ENCODE measurements at regions not wholly inside any gene's neighbourhood (a gene's known extent, or its start where the extent isn't known, plus 50 kb on each side); places are given as distances from the start of the nearest gene placed in this dataset.

DNA sequence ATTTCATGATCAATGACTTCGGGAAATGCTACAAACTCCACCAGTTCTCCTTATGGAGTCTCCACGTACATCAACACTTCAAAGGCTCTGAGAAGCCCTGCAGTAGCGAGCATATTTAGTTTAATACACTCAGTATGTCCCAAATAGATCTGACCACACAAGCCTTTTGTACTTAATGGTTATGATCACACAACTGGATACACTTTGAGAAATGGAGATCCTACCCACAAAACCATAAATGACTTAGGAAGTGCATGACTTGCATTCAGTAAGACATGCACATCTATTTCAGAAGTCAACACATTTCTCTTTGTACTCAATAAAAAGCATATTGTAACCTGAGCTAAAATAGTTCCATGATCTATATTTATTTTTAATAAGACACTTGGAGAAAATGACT is 103.6 kb upstream of the SPATA12 start:
- 95 to 99% (median 99%) methylated on average over 3 of the region's 3 CpGs for WGBS, 3 donors
- no peak for DNase-seq
- no peaks in the 10 kb centered on the region for H3K27me3 ChIP-seq
- no peaks in the 10 kb centered on the region for H3K9me3 ChIP-seq
- H3K36me3 ChIP-seq = no peaks in the 10 kb centered on the region
- intact Hi-C loops (cut with DNase I) = no loop called here
- H3K27ac ChIP-seq = no peak overlapping the region
- H3K4me1 ChIP-seq (ENCODE audit: insufficient read depth) = peaks cover 2% of the 10 kb centered on the region
- H3K4me3 ChIP-seq = no peak overlapping the region
- TF ChIP-seq POLR2A (IDR thresholded peaks at IDR 0.05) (no peak), EP300 (IDR thresholded peaks at IDR 0.05) (no peak)
- TF ChIP-seq, protein P1, sequence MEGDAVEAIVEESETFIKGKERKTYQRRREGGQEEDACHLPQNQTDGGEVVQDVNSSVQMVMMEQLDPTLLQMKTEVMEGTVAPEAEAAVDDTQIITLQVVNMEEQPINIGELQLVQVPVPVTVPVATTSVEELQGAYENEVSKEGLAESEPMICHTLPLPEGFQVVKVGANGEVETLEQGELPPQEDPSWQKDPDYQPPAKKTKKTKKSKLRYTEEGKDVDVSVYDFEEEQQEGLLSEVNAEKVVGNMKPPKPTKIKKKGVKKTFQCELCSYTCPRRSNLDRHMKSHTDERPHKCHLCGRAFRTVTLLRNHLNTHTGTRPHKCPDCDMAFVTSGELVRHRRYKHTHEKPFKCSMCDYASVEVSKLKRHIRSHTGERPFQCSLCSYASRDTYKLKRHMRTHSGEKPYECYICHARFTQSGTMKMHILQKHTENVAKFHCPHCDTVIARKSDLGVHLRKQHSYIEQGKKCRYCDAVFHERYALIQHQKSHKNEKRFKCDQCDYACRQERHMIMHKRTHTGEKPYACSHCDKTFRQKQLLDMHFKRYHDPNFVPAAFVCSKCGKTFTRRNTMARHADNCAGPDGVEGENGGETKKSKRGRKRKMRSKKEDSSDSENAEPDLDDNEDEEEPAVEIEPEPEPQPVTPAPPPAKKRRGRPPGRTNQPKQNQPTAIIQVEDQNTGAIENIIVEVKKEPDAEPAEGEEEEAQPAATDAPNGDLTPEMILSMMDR (IDR thresholded peaks at IDR 0.05) = no peak

DNA sequence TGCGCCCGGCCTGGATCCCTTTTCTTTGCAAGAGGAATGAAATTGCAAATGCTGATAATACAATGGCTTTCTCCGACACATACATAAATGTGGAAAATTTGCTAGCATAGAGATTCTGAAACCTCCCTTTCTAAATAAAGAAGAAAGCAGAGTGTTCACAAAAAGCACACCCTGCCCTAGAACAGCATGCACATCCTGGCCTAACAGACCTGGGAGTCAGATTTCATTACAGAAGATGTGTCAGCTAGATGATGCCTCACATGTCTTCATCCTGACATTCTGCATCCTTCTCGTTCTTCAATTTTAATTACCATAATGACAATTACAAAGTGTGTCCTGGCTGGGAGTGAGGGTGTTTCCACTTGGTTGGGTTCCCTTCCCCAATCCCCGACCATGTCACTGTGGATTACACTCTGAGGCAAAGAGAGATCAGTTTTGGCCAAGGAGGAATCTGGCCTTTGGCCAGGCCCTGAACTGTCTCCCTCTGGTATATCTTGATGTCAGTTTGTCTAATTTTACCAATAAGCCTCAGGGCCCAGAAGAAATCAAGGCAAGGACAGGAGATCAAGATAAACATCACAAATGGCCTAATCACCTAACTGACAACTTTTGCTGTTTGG is 104.9 kb upstream of the SPATA12 start:
- Histone ChIP-seq H3K4me1 (ENCODE audit: insufficient read depth) (peaks cover 2% of the 10 kb centered on the region), H3K9me3 (no peaks in the 10 kb centered on the region), H3K4me3 (no peak overlapping the region), H3K27ac (no peak overlapping the region), H3K27me3 (no peaks in the 10 kb centered on the region), H3K36me3 (no peaks in the 10 kb centered on the region)
- TF ChIP-seq EP300 (IDR thresholded peaks at IDR 0.05) = no peak
- TF ChIP-seq, protein P1 (IDR thresholded peaks at IDR 0.05) = no peak
- DNase-seq = no peak
- WGBS, 3 donors = 65 to 84% (median 83%) methylated on average over 5 of the region's 5 CpGs
- intact Hi-C loops (cut with DNase I) = no loop called here

DNA sequence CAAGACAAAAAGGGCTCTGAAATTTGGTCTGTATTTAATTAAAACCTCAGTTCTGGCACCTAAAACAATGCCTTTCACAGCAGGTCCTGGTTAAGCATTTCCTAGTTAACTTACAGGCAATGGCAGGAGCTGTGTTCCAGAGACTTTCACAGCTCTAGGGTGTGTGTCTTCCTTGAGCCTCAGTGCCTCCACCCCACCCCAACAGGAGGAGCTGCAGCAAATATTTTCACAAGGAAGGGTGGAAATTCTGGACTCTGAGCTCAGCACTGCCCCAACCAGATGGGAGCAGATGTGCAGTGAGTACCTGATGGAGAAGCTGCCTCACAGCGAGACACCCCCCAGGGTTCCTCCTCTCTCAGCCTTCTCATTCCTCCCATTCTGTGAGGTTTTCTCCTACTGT is 106.3 kb upstream of the SPATA12 start:
- TF ChIP-seq, protein P1 (IDR thresholded peaks at IDR 0.05) = no peak
- TF ChIP-seq EP300 (IDR thresholded peaks at IDR 0.05) (no peak), POLR2A (IDR thresholded peaks at IDR 0.05) (no peak)
- H3K9me3 ChIP-seq = no peaks in the 10 kb centered on the region
- intact Hi-C loops (cut with DNase I) = no loop called here
- WGBS, 3 donors = 92 to 100% (median 94%) methylated on average over 1 of the region's 1 CpG
- H3K27me3 ChIP-seq = no peaks in the 10 kb centered on the region
- H3K27ac ChIP-seq = no peak overlapping the region
- no peaks in the 10 kb centered on the region for H3K4me1 ChIP-seq (ENCODE audit: insufficient read depth)
- no peaks in the 10 kb centered on the region for H3K36me3 ChIP-seq
- H3K4me3 ChIP-seq = no peak overlapping the region
- no peak for DNase-seq

DNA sequence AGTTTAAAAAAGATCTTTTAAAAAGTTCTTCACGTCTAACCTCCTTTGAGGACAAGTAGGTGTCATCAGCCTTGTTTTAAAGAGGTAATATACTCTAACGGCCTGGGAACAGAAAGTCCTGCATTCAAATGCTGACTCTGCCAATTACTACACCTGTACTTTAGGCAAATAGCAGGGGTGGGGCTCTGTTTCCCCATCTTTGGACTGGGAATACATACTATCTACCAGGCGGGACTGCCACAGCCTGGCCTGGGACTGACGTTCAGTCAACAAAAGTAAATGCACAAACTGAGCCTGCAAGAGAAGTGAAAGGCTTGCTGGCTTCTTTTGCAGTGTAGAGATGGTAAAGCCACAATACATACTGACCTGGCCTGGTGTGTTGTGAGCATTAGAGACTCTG is 107.6 kb upstream of the SPATA12 start:
- Histone ChIP-seq H3K27me3 (no peaks in the 10 kb centered on the region), H3K27ac (no peak overlapping the region), H3K4me3 (no peak overlapping the region), H3K4me1 (ENCODE audit: insufficient read depth) (no peaks in the 10 kb centered on the region), H3K36me3 (no peaks in the 10 kb centered on the region), H3K9me3 (no peaks in the 10 kb centered on the region)
- no peak for DNase-seq
- intact Hi-C loops (cut with DNase I) = no loop called here
- TF ChIP-seq EP300 (IDR thresholded peaks at IDR 0.05) = no peak
- no peak for TF ChIP-seq POLR2A (IDR thresholded peaks at IDR 0.05)
- TF ChIP-seq, protein P1 (IDR thresholded peaks at IDR 0.05) = no peak
- WGBS, 3 donors = 90 to 96% (median 91%) methylated on average over 4 of the region's 4 CpGs
